GM21825 (cell line): ENCODE measurements at regions not wholly inside any gene's neighbourhood (a gene's known extent, or its start where the extent isn't known, plus 50 kb on each side); places are given as distances from the start of the nearest gene placed in this dataset.
"Not testable (repeated sequence)": the region's sequence is repeated elsewhere in the genome, so short reads cannot be mapped to it uniquely, and the experiment has no call there.

Source experiments
- ATAC-seq: cut with Tn5 transposase; IDR thresholded peaks from one replicate; pipeline ENCODE4 v1.9.1; 2021; ENCODE audit warnings: mild to moderate bottlenecking, moderate library complexity; ENCODE audit not compliant: unreplicated experiment

DNA sequence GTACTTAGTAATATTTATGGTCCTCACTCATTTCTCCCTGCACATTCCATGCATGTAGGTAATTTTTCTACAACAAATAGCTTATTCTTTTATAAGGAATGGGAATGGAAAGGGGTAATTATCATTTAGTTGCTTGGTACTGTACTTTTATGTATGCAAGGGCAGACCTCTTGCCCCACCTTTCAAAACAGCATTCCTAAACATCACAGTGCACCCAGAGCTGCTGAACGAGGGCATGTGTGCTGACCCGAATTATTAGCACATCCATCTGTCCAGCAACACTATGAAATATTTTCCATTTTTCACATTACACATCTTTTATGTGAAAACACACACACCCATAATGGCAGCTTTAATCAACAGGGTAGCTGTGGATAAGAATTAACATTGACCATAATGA, 228.6 kb upstream of the ARRDC3 start:
- no peak for ATAC-seq

DNA sequence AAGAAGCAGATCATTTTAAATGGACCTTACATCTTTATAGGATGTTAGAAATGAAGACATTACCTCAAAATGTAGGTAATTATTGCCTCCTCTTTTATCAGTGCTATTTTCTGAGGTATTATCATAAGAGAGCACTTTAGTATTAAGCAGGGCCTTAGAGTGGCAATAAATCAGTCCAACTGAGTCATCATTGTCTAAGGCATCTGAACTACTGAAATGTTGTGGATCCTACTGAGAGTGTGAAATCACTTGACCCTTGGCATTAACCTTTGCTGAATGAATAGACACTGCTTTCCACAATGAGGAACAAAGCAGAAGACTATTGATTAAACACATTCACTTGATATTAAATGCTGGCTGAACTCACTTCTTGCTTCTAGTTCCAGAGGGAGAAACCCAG, 224.6 kb upstream of the ARRDC3 start:
- ATAC-seq = no peak

DNA sequence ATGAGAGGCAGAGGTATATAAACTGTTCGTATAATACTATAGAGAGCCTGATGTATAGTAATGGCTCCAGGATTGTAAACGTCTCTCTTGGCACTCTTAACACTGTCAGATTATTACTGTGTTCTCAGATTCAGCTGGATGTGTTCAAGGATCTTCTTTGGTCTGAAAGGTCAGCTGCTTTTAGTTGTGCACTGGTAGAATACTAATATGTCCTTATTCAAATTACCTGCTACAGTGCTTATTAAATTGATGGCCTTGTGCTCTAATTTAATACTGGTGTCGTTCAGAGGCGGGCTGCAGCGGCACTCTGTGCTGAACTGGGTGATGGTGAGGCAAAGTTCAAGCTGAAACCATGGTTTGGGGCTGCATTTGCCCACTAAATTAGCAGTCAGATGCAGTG, 216.7 kb upstream of the ARRDC3 start:
- no peak for ATAC-seq

DNA sequence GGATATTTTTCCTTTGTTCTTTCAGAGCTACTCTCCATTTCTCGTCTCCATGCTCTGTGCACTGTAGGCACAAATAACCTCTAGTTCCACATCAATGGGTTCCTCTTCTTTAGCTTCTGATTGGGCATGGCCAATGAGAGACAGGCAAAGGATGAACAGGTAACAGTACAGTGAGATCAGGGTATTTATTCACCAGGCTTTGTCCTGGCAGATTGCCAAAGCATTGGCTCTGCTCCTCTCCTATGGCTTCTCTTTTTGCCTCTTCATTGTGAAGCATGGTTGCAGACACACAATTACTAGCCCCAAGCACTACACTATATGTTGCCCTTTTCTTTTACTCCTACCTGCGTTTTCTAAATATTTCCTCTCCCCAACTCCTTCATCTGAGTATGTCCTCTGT, 215.1 kb upstream of the ARRDC3 start:
- ATAC-seq = no peak

DNA sequence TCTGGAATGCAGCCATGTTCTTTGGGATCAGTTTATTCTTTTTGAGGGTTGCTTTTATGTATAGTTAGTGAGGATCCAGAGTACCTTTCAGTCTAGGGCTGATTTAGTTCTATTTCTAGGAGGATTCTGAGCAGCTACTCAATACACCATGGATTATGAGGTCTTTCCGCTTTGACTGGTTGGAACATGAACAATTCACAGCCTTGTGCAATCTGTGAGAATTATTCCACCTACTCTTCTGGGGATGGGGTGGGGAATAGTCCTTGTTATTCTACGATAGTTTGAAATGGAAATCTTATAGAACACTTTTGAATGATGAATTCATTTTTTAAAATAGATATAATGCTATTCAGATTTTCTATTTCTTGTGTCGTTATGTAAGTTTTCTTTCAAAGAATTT, 212.3 kb upstream of the ARRDC3 start:
- ATAC-seq = no peak

DNA sequence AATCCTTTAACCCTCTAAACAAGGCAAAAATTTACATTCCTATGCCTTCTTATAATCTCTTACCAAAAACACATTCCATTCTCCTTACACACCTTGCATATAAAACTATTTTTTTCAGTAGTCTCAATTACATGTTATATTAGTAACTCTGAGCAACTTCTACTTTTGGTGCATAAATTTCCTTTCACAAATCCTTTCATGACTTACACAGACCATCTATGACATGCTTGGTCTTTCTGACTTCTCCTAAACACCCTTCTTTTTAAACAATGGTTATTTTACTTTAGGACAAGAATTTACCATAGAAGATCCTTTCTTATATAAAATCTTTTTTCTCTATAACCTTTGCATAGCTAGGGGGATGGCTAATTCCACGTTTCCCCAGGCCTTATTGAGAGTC, 208.0 kb upstream of the ARRDC3 start:
- ATAC-seq = no peak

DNA sequence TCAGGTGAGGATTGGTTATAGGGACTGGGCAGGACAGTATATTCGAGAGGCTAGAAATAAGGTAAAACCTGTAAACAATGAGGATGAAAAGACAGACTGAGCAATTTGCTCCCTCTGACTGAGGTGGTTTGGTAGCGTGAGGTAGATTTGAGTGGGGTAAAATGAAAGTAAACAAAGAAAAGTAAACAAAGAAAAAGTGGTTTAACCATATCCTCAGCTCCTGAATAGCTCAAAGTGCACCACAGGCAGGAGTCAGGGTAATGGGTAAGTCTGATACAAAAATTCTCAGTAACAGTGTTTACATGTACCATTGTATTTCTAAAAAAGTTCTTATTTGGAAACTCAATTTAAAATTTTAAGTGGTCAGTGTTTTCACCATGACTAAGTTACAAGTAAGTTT, 203.1 kb upstream of the ARRDC3 start:
- ATAC-seq = no peak

DNA sequence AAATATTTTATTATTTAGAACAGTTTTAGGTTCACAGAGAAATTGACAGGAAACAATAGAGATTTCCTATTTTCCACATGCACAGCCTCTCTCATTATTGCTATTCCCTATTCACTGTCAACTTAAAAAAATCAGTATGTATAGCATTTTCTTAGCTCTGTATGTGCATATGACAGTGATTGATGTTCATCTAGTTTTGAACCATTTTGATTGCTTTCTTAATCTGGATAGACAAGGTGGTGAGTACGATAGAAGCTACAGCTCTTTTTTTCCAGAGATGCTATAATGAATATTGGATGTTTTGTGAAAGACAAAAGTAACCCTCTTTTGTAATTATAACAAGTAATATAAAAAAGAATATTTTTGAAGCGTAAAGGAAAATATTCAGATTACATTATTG, 201.2 kb upstream of the ARRDC3 start:
- no peak for ATAC-seq

DNA sequence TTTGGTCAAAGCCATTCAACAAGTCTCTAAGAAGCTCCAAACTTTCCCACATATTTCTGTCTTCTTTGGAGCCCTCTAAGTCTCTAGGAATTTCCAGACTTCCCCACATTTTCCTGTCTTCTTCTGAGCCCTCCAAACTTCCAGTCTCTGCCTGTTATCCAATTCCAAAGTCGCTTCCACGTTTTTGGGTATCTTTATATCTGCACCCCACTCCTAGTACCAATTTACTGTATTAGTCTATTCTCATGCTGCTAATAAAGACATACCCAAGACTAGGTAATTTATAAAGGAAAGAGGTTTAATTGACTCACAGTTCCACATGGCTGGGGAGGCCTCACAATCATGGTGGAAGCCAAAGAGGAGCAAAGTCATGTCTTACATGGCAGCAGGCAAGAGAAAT, 182.9 kb upstream of the ARRDC3 start:
- not testable (repeated sequence) for ATAC-seq

DNA sequence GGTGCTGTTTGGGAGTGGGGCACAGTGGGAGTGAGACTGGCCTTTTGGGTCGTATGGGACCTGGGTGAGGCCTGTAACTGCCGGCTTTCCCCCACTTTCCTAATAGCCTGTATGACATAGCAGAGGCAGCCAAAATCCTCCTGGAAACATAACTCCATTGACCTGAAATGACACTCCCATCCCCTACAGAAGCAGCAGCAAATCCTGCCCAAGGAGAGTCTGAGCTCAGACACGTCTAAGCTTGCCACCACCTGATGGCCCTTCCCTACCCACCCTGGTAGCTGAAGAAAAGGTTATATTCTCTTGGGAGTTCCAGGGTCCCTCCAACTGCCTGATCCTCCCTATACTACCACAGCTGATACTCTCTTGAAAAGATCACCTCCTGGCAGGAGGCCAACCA, 179.8 kb upstream of the ARRDC3 start:
- ATAC-seq = no peak

DNA sequence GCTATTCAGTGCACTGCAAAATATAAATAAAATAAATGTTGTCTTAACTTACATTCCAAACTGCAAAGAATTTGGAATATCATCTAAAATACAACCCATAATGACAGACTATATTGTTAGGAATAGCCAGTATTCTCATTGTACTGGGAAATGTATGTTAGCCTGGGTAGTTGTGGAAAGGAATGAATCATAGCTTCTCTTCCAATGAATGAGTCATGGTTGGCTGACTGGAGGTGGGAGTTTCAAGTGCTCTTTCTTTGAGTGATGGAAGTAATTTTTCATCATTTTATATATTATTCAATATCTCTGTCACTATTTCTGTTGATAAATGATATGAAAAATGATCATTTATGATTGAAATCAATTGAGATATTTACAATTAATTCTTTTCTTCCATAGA, 158.6 kb upstream of the ARRDC3 start:
- ATAC-seq = no peak

DNA sequence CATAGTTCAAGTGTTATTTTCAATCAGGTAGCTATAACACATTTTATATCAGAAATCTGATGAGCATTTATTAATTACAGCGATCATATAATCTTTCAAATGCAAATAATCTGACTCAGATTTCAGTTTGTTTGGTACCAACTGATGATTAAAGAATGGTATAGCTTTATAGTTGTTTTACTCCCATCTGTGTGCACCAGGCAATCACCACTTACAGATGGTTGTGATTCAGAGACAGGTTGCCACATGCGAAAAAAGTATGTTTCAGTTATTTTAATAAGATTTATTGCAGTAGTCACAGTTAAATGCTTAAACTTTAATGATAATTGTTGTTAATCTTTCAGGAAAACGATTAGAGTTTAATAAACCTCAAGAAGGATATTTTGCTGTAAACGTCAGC, 155.1 kb upstream of the ARRDC3 start:
- no peak for ATAC-seq

DNA sequence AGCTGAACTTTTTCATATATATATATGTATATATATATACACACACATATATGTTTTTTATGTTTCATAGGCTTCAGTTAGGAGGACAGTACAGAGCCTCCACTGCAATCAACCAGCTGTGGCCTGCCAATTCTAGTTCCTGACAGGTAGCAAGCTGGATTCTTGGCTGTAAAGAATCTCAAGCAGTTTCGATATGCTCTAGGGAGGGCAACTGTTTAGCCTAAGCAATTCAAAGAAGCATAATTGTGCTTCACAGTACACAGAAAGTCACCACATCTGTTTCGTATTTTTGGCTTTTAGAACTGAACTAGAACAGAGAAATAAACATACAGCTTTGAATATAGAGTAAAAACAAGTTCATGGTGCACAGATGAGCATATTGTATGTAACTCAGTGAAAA, 152.4 kb upstream of the ARRDC3 start:
- no peak for ATAC-seq

DNA sequence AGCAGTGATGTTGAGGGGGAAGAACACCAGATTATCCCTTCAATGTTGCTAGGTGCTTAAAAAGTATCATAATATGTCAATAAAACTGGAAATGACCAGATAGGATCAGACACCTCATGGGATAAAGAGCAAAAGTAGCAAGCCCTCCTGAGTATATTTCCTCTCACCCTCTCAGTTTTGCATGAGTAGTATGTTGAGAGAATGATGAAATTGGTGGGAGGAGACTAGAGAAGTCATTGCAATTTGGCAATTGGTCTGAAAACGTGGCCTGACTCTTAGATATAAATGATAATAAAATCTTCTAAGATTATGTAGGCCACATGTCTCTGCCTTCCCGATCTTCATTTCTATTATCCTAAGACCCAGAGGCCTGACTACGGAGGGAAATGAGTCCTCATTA, 151.2 kb upstream of the ARRDC3 start:
- no peak for ATAC-seq

DNA sequence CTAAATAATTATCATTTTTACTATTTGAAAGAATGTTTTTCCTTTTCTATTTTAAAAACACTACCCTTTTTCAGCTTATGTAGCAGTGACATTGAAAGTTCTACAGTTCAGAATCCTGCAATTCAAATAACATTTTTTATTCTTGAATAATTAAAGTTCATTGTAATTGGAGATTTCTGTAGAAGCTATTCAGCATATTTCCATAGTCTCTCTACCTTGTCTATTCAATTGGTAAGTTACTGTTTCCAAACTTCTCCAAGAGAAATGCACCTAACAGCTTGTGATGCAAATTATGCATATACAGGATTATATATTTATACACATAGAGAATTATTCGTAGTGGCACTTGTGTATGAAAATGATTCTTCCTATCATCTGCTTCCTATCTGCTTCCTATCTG, 149.7 kb upstream of the ARRDC3 start:
- ATAC-seq = no peak

DNA sequence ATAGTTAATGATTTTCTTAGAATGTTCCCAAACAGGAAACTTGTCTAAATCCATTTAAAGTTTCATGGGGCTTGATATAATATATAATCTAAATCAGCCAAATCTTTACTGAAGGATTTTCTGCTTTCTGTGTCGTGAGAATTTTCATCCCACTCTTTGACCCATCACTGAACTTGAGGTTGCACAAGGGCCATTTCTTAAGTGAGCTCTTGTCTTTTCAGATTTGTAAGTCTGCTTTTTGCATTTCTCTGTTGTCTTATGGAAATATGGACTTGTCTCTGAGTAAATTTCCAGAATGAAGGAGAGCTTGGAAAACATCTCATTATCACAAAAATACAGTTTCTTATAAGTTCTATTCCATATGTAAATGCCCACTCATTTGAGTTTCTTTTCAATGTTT, 149.2 kb upstream of the ARRDC3 start:
- no peak for ATAC-seq

DNA sequence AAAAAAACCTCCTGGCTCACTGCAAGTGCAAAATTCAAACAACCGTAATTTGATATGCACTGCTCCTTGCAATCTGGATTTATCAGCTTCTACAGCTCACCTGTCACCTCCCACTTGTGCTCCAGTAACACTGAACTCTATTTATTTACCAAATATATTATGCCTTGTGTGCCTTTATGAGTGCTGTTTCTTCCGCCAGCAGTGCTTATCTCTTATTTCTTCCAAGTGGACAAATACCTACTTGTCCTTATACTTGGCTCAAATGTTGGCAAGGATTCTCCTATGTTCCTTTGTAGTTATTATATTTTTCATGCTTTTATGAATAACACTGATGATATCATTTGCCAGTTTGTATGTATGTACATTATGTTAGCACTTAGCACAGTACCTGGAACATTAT, 145.7 kb upstream of the ARRDC3 start:
- ATAC-seq = no peak

DNA sequence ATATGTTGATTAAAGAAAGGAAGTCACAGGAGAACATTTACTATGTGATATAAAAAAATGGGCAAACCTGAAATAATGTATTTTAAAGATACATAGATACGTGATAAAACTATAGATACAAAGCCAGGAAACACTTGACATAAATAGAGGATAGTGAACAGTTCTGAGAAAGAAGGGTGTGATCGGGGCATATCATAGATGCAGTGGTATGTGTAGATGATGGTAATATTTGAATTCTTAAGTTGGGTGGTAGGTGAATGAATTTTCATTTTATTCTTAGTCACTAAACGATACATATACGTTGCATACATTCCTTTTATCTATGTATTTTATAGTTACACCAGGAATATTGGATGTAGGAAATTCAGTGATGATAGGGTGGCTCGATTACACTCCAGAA, 138.7 kb upstream of the ARRDC3 start:
- no peak for ATAC-seq

DNA sequence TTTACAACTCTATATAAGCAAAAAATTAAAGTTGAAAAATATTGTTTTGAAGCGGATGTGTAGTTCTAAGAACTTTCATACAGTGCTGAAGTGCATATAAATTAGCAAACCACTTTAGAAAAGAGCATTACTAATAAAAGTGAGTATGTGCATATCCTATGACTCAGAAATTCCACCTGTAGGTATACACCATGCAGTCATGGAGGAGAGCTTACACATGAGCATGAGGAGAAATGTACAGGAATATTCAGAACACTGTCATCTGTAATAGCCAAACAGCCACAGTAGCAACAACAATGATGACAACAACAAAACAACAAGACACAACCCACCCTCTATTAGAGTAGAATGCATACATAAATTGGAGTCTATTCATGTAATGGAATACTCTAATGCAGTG, 138.2 kb upstream of the ARRDC3 start:
- ATAC-seq = no peak

DNA sequence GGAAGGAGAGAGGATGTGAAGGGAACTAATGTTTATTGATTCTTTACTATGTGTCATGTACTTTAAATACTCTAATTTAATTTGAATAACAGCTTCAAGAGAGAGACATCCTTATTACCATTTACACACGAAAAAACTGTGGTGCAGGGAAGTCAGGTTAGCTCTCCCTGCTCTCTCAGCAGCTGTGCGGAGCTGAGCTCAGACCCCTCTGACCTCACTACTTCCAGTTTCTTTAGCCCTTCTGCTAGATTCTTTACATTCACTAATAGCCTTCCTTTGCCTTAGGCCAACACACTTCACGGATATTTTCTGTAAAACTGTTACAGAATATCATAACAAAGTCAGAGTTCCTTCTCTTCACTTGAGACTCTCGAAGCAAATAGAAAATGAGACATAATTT, 131.3 kb upstream of the ARRDC3 start:
- no peak for ATAC-seq

DNA sequence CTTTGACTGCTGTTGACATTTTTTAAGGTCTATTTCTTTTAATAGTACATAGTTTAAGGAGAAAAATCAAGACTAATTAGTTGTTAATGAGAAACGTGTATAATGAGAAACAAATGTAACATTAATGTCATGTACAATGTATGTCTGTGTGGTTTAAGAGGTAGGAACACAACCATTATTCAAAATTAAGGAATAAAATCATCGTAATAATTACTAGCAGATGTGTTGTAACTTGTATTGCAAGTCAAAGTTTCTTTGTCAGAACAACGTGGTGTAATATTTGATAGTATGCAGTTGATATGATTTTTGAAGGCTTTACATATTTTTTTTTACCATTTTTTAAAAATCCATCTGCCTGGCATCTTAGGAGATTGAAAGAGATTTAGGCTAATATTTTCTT, 120.2 kb upstream of the ARRDC3 start:
- no peak for ATAC-seq

DNA sequence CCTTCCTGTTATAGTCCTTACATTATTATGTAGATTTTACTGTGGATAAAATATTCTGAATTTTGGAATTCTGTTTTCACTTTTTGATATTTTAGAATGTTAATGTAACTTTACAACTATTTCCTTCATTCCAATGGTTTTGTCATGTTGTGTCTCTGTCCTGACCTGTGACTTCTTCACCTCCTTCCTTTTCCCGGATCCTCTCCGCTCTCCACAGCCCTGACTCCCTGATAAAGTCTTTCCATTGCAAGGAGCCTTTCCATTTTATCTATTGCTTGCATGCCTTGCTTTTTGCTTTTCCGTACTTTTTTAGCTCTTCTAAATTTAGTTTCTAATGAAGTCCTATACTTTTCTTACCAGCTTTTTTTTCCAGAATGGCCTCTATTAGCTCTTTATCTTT, 117.6 kb upstream of the ARRDC3 start:
- no peak for ATAC-seq

DNA sequence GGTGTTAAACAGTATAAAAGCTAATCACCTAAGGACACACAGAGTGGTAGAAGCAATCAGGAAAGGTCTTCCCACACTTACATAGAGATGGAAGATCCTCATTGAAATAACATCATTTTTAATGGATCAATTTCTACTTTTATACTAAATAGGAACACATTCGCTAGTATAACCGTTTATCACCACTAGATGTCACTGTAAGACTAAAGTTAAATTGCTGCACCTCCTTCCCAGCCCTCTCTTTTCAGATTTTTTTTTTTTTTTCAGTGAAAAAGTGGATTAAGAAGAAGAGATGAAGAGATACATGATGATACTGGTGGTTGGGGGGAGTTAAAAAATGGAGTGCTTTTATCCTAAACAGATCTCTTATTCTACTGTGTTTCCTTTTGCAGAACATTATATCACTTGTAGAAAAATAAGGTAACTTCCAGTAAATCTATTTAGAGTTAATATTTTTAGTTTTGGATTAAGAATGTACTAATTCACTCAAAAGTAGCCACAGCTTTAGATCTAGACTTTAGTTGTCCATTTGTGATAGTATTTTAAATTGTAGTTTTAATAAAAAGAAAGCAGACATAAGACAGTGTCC, 116.9 kb upstream of the ARRDC3 start:
- ATAC-seq = no peak

DNA sequence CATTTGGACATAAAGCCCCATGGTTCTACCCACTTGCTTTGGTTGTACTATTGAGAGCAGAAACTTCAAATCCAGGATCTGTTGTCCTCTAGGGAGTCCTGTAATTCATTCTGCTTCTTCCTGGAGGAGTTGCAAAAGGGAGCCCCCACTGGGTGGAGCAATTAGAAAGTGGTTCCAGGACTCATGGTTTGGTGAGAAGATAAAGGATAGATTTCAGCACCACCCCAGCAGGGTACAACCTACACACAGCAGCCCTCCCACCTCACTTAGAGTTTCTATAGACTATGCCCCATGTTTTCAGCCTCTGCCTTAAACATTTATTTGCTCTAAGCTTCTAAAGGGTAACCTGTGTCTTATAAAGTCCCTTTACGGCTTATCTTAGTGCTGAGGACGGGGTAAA, 112.6 kb upstream of the ARRDC3 start:
- ATAC-seq = no peak
